Thymus (tissue), 11 donors: ENCODE measurements at regions not wholly inside any gene's neighbourhood (a gene's known extent, or its start where the extent isn't known, plus 50 kb on each side); places are given as distances from the start of the nearest gene placed in this dataset.

Experiments used
- DNase-seq, 9 donors: peaks; one replicate each; pipeline ENCODE4 v3.0.0-alpha.2; 2013; ENCODE audit warnings: low spot score in 9 of 9, low read depth in 6 of 9, missing footprints in 1 of 9
- H3K27ac ChIP-seq, 2 donors: one replicate each; pipeline ENCODE4 v1.5.1; 2013; ENCODE audit warnings: control low read depth in 1 of 2, low read depth in 1 of 2, low read length in 1 of 2, mild to moderate bottlenecking in 1 of 2, moderate library complexity in 1 of 2
- H3K27me3 ChIP-seq, 2 donors: one replicate each; pipeline ENCODE4 v1.5.1; 2013; ENCODE audit warnings: low read length in 1 of 2; ENCODE audit not compliant: control insufficient read depth in 2 of 2, insufficient read depth in 1 of 2
- H3K36me3 ChIP-seq, 2 donors: one replicate each; pipeline ENCODE4 v1.5.1; 2013; ENCODE audit warnings: low read length in 1 of 2, mild to moderate bottlenecking in 1 of 2, moderate library complexity in 1 of 2; ENCODE audit not compliant: control insufficient read depth in 2 of 2, insufficient read depth in 2 of 2
- H3K4me1 ChIP-seq, 2 donors: one replicate each; pipeline ENCODE4 v1.5.1; 2013; ENCODE audit warnings: low read length in 2 of 2; ENCODE audit not compliant: control insufficient read depth in 2 of 2, insufficient read depth in 2 of 2
- H3K4me3 ChIP-seq, 2 donors: one replicate each; pipeline ENCODE4 v1.5.1; 2013; ENCODE audit warnings: low read length in 2 of 2, control low read depth in 1 of 2, mild to moderate bottlenecking in 1 of 2
- H3K9me3 ChIP-seq, 2 donors: one replicate each; pipeline ENCODE4 v1.5.1; 2013; ENCODE audit warnings: low read length in 1 of 2, mild to moderate bottlenecking in 1 of 2; ENCODE audit not compliant: control insufficient read depth in 2 of 2, insufficient read depth in 1 of 2
- WGBS: extraction: QIAGEN DNeasy Blood & Tissue Kit; methylation state at CpG from one replicate; pipeline ENCODE4 v1.1.7; 2013; 5-methylcytosine and 5-hydroxymethylcytosine counted together
- donor health status: healthy.

- 57% methylated on average over 8 of the region's 8 CpGs for WGBS
- Histone ChIP-seq H3K27ac (no peak overlapping the region), H3K9me3 (no peaks in the 10 kb centered on the region), H3K36me3 (no peaks in the 10 kb centered on the region), H3K27me3 (no peaks in the 10 kb centered on the region), H3K4me3 (no peak overlapping the region), H3K4me1 (peaks cover 0 to 7% of the 10 kb centered on the region in 2 donors)
- DNase-seq = no peak
These were observed 298.0 kb downstream of the QKI start for GRCh38 chr6:163712566-163712961.

GRCh38 chr6:163711615-163712565 lies 297.4 kb downstream of the QKI start:
- 32% methylated on average over 24 of the region's 24 CpGs for WGBS

GRCh38 chr6:163710532-163711470 lies 296.3 kb downstream of the QKI start:
- H3K9me3 ChIP-seq = no peaks in the 10 kb centered on the region
- H3K27me3 ChIP-seq = no peaks in the 10 kb centered on the region
- no peak overlapping the region for H3K27ac ChIP-seq
- WGBS = 75% methylated on average over 13 of the region's 13 CpGs
- H3K4me3 ChIP-seq = no peak overlapping the region
- DNase-seq = no peak
- H3K4me1 ChIP-seq = peaks cover 0 to 7% of the 10 kb centered on the region in 2 donors
- no peaks in the 10 kb centered on the region for H3K36me3 ChIP-seq

More at GRCh38 chr6:163711615-163712565, 297.4 kb downstream of the QKI start:
- Histone ChIP-seq H3K36me3 (no peaks in the 10 kb centered on the region), H3K27me3 (no peaks in the 10 kb centered on the region), H3K4me1 (peaks cover 0 to 7% of the 10 kb centered on the region in 2 donors), H3K27ac (no peak overlapping the region), H3K9me3 (no peaks in the 10 kb centered on the region), H3K4me3 (no peak overlapping the region)
- peak in 5 of 9 donors; percentile 5 to 49 (median 13) for DNase-seq

- Histone ChIP-seq H3K27ac (no peak overlapping the region), H3K9me3 (no peaks in the 10 kb centered on the region), H3K4me1 (peaks cover 0 to 7% of the 10 kb centered on the region in 2 donors), H3K36me3 (no peaks in the 10 kb centered on the region), H3K27me3 (no peaks in the 10 kb centered on the region), H3K4me3 (no peak overlapping the region)
- DNase-seq = no peak
- WGBS = 77% methylated on average over 3 of the region's 3 CpGs
These were observed 295.2 kb downstream of the QKI start for GRCh38 chr6:163709693-163710092.

- Histone ChIP-seq H3K9me3 (no peaks in the 10 kb centered on the region), H3K4me1 (peaks cover 0 to 7% of the 10 kb centered on the region in 2 donors), H3K27me3 (no peaks in the 10 kb centered on the region), H3K36me3 (no peaks in the 10 kb centered on the region), H3K4me3 (no peak overlapping the region), H3K27ac (no peak overlapping the region)
- WGBS = 82% methylated on average over 6 of the region's 6 CpGs
- no peak for DNase-seq
These were observed 294.7 kb downstream of the QKI start for GRCh38 chr6:163709255-163709654.

- Histone ChIP-seq H3K4me3 (no peak overlapping the region), H3K4me1 (peaks cover 0 to 7% of the 10 kb centered on the region in 2 donors), H3K27me3 (no peaks in the 10 kb centered on the region), H3K36me3 (no peaks in the 10 kb centered on the region), H3K27ac (no peak overlapping the region), H3K9me3 (no peaks in the 10 kb centered on the region)
- 95% methylated on average over 7 of the region's 7 CpGs for WGBS
- no peak for DNase-seq
These were observed 293.9 kb downstream of the QKI start for GRCh38 chr6:163708466-163708865.

- 79% methylated on average over 18 of the region's 18 CpGs for WGBS
- H3K27ac ChIP-seq = no peak overlapping the region
- no peaks in the 10 kb centered on the region for H3K9me3 ChIP-seq
- H3K27me3 ChIP-seq = no peaks in the 10 kb centered on the region
- H3K4me1 ChIP-seq = peaks cover 0 to 4% of the 10 kb centered on the region in 2 donors
- DNase-seq = peak in 1 of 9 donors; percentile 9
- no peaks in the 10 kb centered on the region for H3K36me3 ChIP-seq
- no peak overlapping the region for H3K4me3 ChIP-seq
These were observed 293.2 kb downstream of the QKI start for GRCh38 chr6:163707387-163708355.

GRCh38 chr6:163706500-163707087 lies 292.1 kb downstream of the QKI start:
- DNase-seq = no peak
- no peak overlapping the region for H3K4me3 ChIP-seq
- H3K4me1 ChIP-seq = no peaks in the 10 kb centered on the region
- 94% methylated on average over 6 of the region's 6 CpGs for WGBS
- no peak overlapping the region for H3K27ac ChIP-seq
- no peaks in the 10 kb centered on the region for H3K36me3 ChIP-seq
- no peaks in the 10 kb centered on the region for H3K9me3 ChIP-seq
- no peaks in the 10 kb centered on the region for H3K27me3 ChIP-seq
